ENCODE measurements at regions not wholly inside any gene's neighbourhood (a gene's known extent, or its start where the extent isn't known, plus 50 kb on each side); places are given as distances from the start of the nearest gene placed in this dataset.

- ChIA-PET POLR2A (no interaction called here), CTCF (no interaction called here)
- H3K9me3 ChIP-seq (ENCODE audit: control insufficient read depth, insufficient read depth, low read depth, low read length) = no peaks in the 10 kb centered on the region
These were observed 911.5 kb upstream of the SOX11 start for GRCh38 chr2:4780679-4781078.

GRCh38 chr2:4782647-4783046 lies 909.5 kb upstream of the SOX11 start:
- Histone ChIP-seq H3K36me3 (ENCODE audit: control insufficient read depth in 2 of 2, insufficient read depth in 1 of 2, low read length in 2 of 2) (no peaks in the 10 kb centered on the region), H3K27ac (ENCODE audit: extremely low read depth, low read depth, low read length) (no peak overlapping the region), H3K9me3 (ENCODE audit: control insufficient read depth, insufficient read depth, low read depth, low read length) (no peaks in the 10 kb centered on the region), H3K4me1 (ENCODE audit: control insufficient read depth, insufficient read depth, low read length) (no peaks in the 10 kb centered on the region), H3K4me3 (ENCODE audit: low read depth, low read length) (no peak overlapping the region)
- ChIA-PET POLR2A (no interaction called here), CTCF (interaction anchor here (0.7 kb wide), 1 partner anchor 20 kb away, joined by 3 read pairs; no protein-coding TSS in a partner anchor)
- TF ChIP-seq, protein P1, sequence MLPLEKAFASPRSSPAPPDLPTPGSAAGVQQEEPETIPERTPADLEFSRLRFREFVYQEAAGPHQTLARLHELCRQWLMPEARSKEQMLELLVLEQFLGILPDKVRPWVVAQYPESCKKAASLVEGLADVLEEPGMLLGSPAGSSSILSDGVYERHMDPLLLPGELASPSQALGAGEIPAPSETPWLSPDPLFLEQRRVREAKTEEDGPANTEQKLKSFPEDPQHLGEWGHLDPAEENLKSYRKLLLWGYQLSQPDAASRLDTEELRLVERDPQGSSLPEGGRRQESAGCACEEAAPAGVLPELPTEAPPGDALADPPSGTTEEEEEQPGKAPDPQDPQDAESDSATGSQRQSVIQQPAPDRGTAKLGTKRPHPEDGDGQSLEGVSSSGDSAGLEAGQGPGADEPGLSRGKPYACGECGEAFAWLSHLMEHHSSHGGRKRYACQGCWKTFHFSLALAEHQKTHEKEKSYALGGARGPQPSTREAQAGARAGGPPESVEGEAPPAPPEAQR (tag by site-specific recombination; IDR thresholded peaks at IDR 0.05) = no peak
- no peak for TF ChIP-seq ZNF175 (tag by site-specific recombination; IDR thresholded peaks at IDR 0.05)
- TF ChIP-seq ZNF398 (tag by site-specific recombination; IDR thresholded peaks at IDR 0.05) = no peak
- TF ChIP-seq OSR2 (tag by site-specific recombination; IDR thresholded peaks at IDR 0.05) = no peak
- no peak for TF ChIP-seq KLF7 (tag by site-specific recombination; IDR thresholded peaks at IDR 0.05; ENCODE audit: borderline replicate concordance)
- no peak for TF ChIP-seq HOXC10 (CRISPR knock-in tag; IDR thresholded peaks at IDR 0.05)
- no peak for TF ChIP-seq ZNF510 (tag by site-specific recombination; IDR thresholded peaks at IDR 0.05; ENCODE audit: insufficient replicate concordance)
- no peak for TF ChIP-seq ZNF664 (tag by site-specific recombination; IDR thresholded peaks at IDR 0.05)
- no peak for TF ChIP-seq ZNF776 (tag by site-specific recombination; IDR thresholded peaks at IDR 0.05; ENCODE audit: borderline replicate concordance)
- TF ChIP-seq ZNF660 (tag by site-specific recombination; IDR thresholded peaks at IDR 0.05) = no peak
- TF ChIP-seq BCL11A (tag by site-specific recombination; IDR thresholded peaks at IDR 0.05; ENCODE audit: low read depth) = no peak
- no peak for TF ChIP-seq KLF10 (tag by site-specific recombination; IDR thresholded peaks at IDR 0.05)
- TF ChIP-seq ZNF548 (tag by site-specific recombination; IDR thresholded peaks at IDR 0.05) = no peak
- TF ChIP-seq, protein P2, sequence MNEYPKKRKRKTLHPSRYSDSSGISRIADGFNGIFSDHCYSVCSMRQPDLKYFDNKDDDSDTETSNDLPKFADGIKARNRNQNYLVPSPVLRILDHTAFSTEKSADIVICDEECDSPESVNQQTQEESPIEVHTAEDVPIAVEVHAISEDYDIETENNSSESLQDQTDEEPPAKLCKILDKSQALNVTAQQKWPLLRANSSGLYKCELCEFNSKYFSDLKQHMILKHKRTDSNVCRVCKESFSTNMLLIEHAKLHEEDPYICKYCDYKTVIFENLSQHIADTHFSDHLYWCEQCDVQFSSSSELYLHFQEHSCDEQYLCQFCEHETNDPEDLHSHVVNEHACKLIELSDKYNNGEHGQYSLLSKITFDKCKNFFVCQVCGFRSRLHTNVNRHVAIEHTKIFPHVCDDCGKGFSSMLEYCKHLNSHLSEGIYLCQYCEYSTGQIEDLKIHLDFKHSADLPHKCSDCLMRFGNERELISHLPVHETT (tag by site-specific recombination; IDR thresholded peaks at IDR 0.05) = no peak

More at GRCh38 chr2:4780679-4781078, 911.5 kb upstream of the SOX11 start:
- H3K4me3 ChIP-seq (ENCODE audit: low read depth, low read length) = no peak overlapping the region
- H3K36me3 ChIP-seq (ENCODE audit: control insufficient read depth in 2 of 2, insufficient read depth in 1 of 2, low read length in 2 of 2) = no peaks in the 10 kb centered on the region
- H3K27ac ChIP-seq (ENCODE audit: extremely low read depth, low read depth, low read length) = no peak overlapping the region
- no peaks in the 10 kb centered on the region for H3K4me1 ChIP-seq (ENCODE audit: control insufficient read depth, insufficient read depth, low read length)
- TF ChIP-seq ZNF121 (tag by site-specific recombination; IDR thresholded peaks at IDR 0.05) = no peak
- no peak for TF ChIP-seq ZNF274 (IDR thresholded peaks at IDR 0.05; ENCODE audit: low read length)
- no peak for TF ChIP-seq ZNF274 (tag by site-specific recombination; IDR thresholded peaks at IDR 0.05; ENCODE audit: borderline replicate concordance)
- TF ChIP-seq ZNF626 (tag by site-specific recombination; IDR thresholded peaks at IDR 0.05) = no peak
- no peak for TF ChIP-seq ZNF677 (tag by site-specific recombination; IDR thresholded peaks at IDR 0.05)
- TF ChIP-seq ZNF707 (tag by site-specific recombination; IDR thresholded peaks at IDR 0.05) = no peak
- no peak for TF ChIP-seq GFI1B (tag by site-specific recombination; IDR thresholded peaks at IDR 0.05)
- no peak for TF ChIP-seq ZNF560 (tag by site-specific recombination; IDR thresholded peaks at IDR 0.05; ENCODE audit: borderline replicate concordance)
- TF ChIP-seq ZNF610 (tag by site-specific recombination; IDR thresholded peaks at IDR 0.05; ENCODE audit: borderline replicate concordance) = no peak
- TF ChIP-seq RBAK (tag by site-specific recombination; IDR thresholded peaks at IDR 0.05) = no peak
- no peak for TF ChIP-seq ZNF768 (tag by site-specific recombination; IDR thresholded peaks at IDR 0.05)
- no peak for TF ChIP-seq ZNF692 (tag by site-specific recombination; IDR thresholded peaks at IDR 0.05)
- no peak for TF ChIP-seq ZNF280D (tag by site-specific recombination; IDR thresholded peaks at IDR 0.05)
- no peak for TF ChIP-seq YY1 (tag by site-specific recombination; IDR thresholded peaks at IDR 0.05)
- no peak for TF ChIP-seq ZSCAN30 (tag by site-specific recombination; IDR thresholded peaks at IDR 0.05)
- no peak for TF ChIP-seq SP3 (tag by site-specific recombination; IDR thresholded peaks at IDR 0.05)
- no peak for TF ChIP-seq ZNF654 (tag by site-specific recombination; IDR thresholded peaks at IDR 0.05; ENCODE audit: low read depth)
- TF ChIP-seq ZNF558 (tag by site-specific recombination; IDR thresholded peaks at IDR 0.05) = no peak
- TF ChIP-seq BCL11A (tag by site-specific recombination; IDR thresholded peaks at IDR 0.05; ENCODE audit: low read depth) = no peak
- TF ChIP-seq ZNF530 (tag by site-specific recombination; IDR thresholded peaks at IDR 0.05; ENCODE audit: low read depth) = no peak
- no peak for TF ChIP-seq ZNF341 (tag by site-specific recombination; IDR thresholded peaks at IDR 0.05; ENCODE audit: low read depth)
